Duodenal mucosa (tissue), 2 donors: ENCODE measurements at regions not wholly inside any gene's neighbourhood (a gene's known extent, or its start where the extent isn't known, plus 50 kb on each side); places are given as distances from the start of the nearest gene placed in this dataset.

ENCODE experiments used
- H3K27ac ChIP-seq: one replicate; pipeline ENCODE4 v1.7.0; 2013; ENCODE audit warnings: low read depth, low read length
- H3K27me3 ChIP-seq, 2 donors: one replicate each; pipeline ENCODE4 v1.7.0; 2013; ENCODE audit warnings: low read length in 2 of 2, control low read depth in 1 of 2; ENCODE audit not compliant: insufficient read depth in 2 of 2, control insufficient read depth in 1 of 2
- H3K36me3 ChIP-seq, 2 donors: one replicate each; pipeline ENCODE4 v1.7.0; 2013; ENCODE audit warnings: low read length in 2 of 2, control low read depth in 1 of 2; ENCODE audit not compliant: insufficient read depth in 2 of 2, control insufficient read depth in 1 of 2
- H3K4me1 ChIP-seq, 2 donors: one replicate each; pipeline ENCODE4 v1.7.0; 2013; ENCODE audit warnings: low read length in 2 of 2, control low read depth in 1 of 2; ENCODE audit not compliant: insufficient read depth in 2 of 2, control insufficient read depth in 1 of 2
- H3K4me3 ChIP-seq, 2 donors: one replicate each; pipeline ENCODE4 v1.7.0; 2013; ENCODE audit warnings: low read length in 2 of 2, low read depth in 1 of 2
- H3K9ac ChIP-seq, 2 donors: one replicate each; pipeline ENCODE4 v1.7.0; 2013; ENCODE audit warnings: low read length in 2 of 2, low read depth in 1 of 2
- H3K9me3 ChIP-seq, 2 donors: one replicate each; pipeline ENCODE4 v1.7.0; 2013; ENCODE audit warnings: low read length in 2 of 2, control low read depth in 1 of 2; ENCODE audit not compliant: control insufficient read depth in 1 of 2

GRCh38 chr9:18126831-18127498 is 347.0 kb upstream of the ADAMTSL1 start:
- no peak overlapping the region for H3K4me3 ChIP-seq
- H3K9ac ChIP-seq = no peak overlapping the region
- no peak overlapping the region for H3K27ac ChIP-seq
- H3K9me3 ChIP-seq = no peaks in the 10 kb centered on the region
- no peaks in the 10 kb centered on the region for H3K36me3 ChIP-seq
- H3K4me1 ChIP-seq = no peaks in the 10 kb centered on the region
- no peaks in the 10 kb centered on the region for H3K27me3 ChIP-seq

- no peak overlapping the region for H3K27ac ChIP-seq
- no peaks in the 10 kb centered on the region for H3K9me3 ChIP-seq
- no peak overlapping the region for H3K4me3 ChIP-seq
- no peaks in the 10 kb centered on the region for H3K27me3 ChIP-seq
- no peak overlapping the region for H3K9ac ChIP-seq
- H3K36me3 ChIP-seq = no peaks in the 10 kb centered on the region
- H3K4me1 ChIP-seq = no peaks in the 10 kb centered on the region
Observed at GRCh38 chr9:18127499-18127875, 346.5 kb upstream of the ADAMTSL1 start.

- no peak overlapping the region for H3K4me3 ChIP-seq
- no peaks in the 10 kb centered on the region for H3K27me3 ChIP-seq
- H3K9ac ChIP-seq = no peak overlapping the region
- H3K9me3 ChIP-seq = no peaks in the 10 kb centered on the region
- no peaks in the 10 kb centered on the region for H3K36me3 ChIP-seq
- H3K27ac ChIP-seq = no peak overlapping the region
- no peaks in the 10 kb centered on the region for H3K4me1 ChIP-seq
Observed at GRCh38 chr9:18129809-18130334, 344.1 kb upstream of the ADAMTSL1 start.

- Histone ChIP-seq H3K9me3 (no peaks in the 10 kb centered on the region), H3K4me3 (no peak overlapping the region), H3K36me3 (no peaks in the 10 kb centered on the region), H3K4me1 (no peaks in the 10 kb centered on the region), H3K9ac (no peak overlapping the region), H3K27ac (no peak overlapping the region), H3K27me3 (no peaks in the 10 kb centered on the region)
Observed at GRCh38 chr9:18136354-18136994, 337.5 kb upstream of the ADAMTSL1 start.

- no peak overlapping the region for H3K4me3 ChIP-seq
- no peaks in the 10 kb centered on the region for H3K36me3 ChIP-seq
- no peaks in the 10 kb centered on the region for H3K4me1 ChIP-seq
- no peak overlapping the region for H3K9ac ChIP-seq
- H3K27ac ChIP-seq = no peak overlapping the region
- H3K9me3 ChIP-seq = no peaks in the 10 kb centered on the region
- H3K27me3 ChIP-seq = no peaks in the 10 kb centered on the region
Observed at GRCh38 chr9:18137815-18138214, 336.1 kb upstream of the ADAMTSL1 start.

- H3K36me3 ChIP-seq = no peaks in the 10 kb centered on the region
- H3K9me3 ChIP-seq = no peaks in the 10 kb centered on the region
- H3K4me1 ChIP-seq = no peaks in the 10 kb centered on the region
- no peak overlapping the region for H3K9ac ChIP-seq
- no peak overlapping the region for H3K4me3 ChIP-seq
- no peak overlapping the region for H3K27ac ChIP-seq
- H3K27me3 ChIP-seq = no peaks in the 10 kb centered on the region
Observed at GRCh38 chr9:18138656-18139055, 335.3 kb upstream of the ADAMTSL1 start.

GRCh38 chr9:18141681-18142080 is 332.3 kb upstream of the ADAMTSL1 start:
- H3K27ac ChIP-seq = no peak overlapping the region
- no peak overlapping the region for H3K4me3 ChIP-seq
- no peak overlapping the region for H3K9ac ChIP-seq
- no peaks in the 10 kb centered on the region for H3K27me3 ChIP-seq
- H3K9me3 ChIP-seq = no peaks in the 10 kb centered on the region
- no peaks in the 10 kb centered on the region for H3K36me3 ChIP-seq
- H3K4me1 ChIP-seq = no peaks in the 10 kb centered on the region

GRCh38 chr9:18143073-18143745 is 330.7 kb upstream of the ADAMTSL1 start:
- H3K27me3 ChIP-seq = no peaks in the 10 kb centered on the region
- no peak overlapping the region for H3K9ac ChIP-seq
- H3K4me1 ChIP-seq = no peaks in the 10 kb centered on the region
- H3K4me3 ChIP-seq = no peak overlapping the region
- no peaks in the 10 kb centered on the region for H3K9me3 ChIP-seq
- H3K27ac ChIP-seq = no peak overlapping the region
- H3K36me3 ChIP-seq = no peaks in the 10 kb centered on the region

- Histone ChIP-seq H3K27me3 (no peaks in the 10 kb centered on the region), H3K9ac (no peak overlapping the region), H3K36me3 (no peaks in the 10 kb centered on the region), H3K4me1 (no peaks in the 10 kb centered on the region), H3K27ac (no peak overlapping the region), H3K9me3 (no peaks in the 10 kb centered on the region), H3K4me3 (no peak overlapping the region)
Observed at GRCh38 chr9:18146329-18146728, 327.6 kb upstream of the ADAMTSL1 start.

- H3K9me3 ChIP-seq = no peaks in the 10 kb centered on the region
- H3K4me3 ChIP-seq = no peak overlapping the region
- H3K27me3 ChIP-seq = no peaks in the 10 kb centered on the region
- H3K36me3 ChIP-seq = no peaks in the 10 kb centered on the region
- no peak overlapping the region for H3K27ac ChIP-seq
- H3K4me1 ChIP-seq = no peaks in the 10 kb centered on the region
- no peak overlapping the region for H3K9ac ChIP-seq
Observed at GRCh38 chr9:18149471-18150011, 324.4 kb upstream of the ADAMTSL1 start.
